IMR-90 (cell line): ENCODE measurements at regions not wholly inside any gene's neighbourhood (a gene's known extent, or its start where the extent isn't known, plus 50 kb on each side); places are given as distances from the start of the nearest gene placed in this dataset.

Experiments
- ATAC-seq: fragments of 200-7000 bp; cut with Tn5 transposase; 2 replicates; pipeline ENCODE4 v1.9.1; 2020; ENCODE audit warnings: low read depth, mild to moderate bottlenecking, moderate library complexity
- BruUV-seq: library from RNA; stranded (reverse); fragments of 400-500 nt; replicated peaks from 2 replicates; lab custom pipeline; 2021; lab: Mats Ljungman, UMichigan
- CTCF ChIA-PET: fragments of 300-600 bp; formaldehyde crosslinking; extraction: SDS; loops from one replicate; lab custom pipeline; 2021; ENCODE audit warnings: antibody characterized with exemption; lab: Yijun Ruan, JAX
- POLR2A ChIA-PET: fragments of 300-600 bp; sonication (Branson Sonifier 250); formaldehyde crosslinking; loops from one replicate; lab custom pipeline; 2022; ENCODE audit warnings: antibody characterized with exemption; ENCODE audit not compliant: unreplicated experiment; lab: Charles Lee
- DNase-seq: peaks from one replicate; pipeline ENCODE4 v3.0.0; 2013
- H2AFZ ChIP-seq: replicated peaks from 2 replicates; pipeline ENCODE3; 2013; ENCODE audit warnings: low read length, mild to moderate bottlenecking; ENCODE audit not compliant: poor library complexity
- H2AK5ac ChIP-seq: 2 replicates; pipeline ENCODE4 v1.6.1; 2013; ENCODE audit warnings: low read depth, low read length, inconsistent platforms
- H2AK9ac ChIP-seq: replicated peaks from 2 replicates; pipeline ENCODE3; 2013; ENCODE audit warnings: mild to moderate bottlenecking, low read depth, low read length, moderate library complexity; ENCODE audit not compliant: poor library complexity
- H2BK120ac ChIP-seq: 2 replicates; pipeline ENCODE4 v1.6.1; 2013; ENCODE audit warnings: low read depth, low read length, inconsistent platforms
- H2BK15ac ChIP-seq: 3 replicates; pipeline ENCODE4 v1.6.1; 2013; ENCODE audit warnings: low read depth, low read length, inconsistent platforms
- H2BK20ac ChIP-seq: 2 replicates; pipeline ENCODE4 v1.6.1; 2013; ENCODE audit warnings: low read depth, mild to moderate bottlenecking, inconsistent platforms, low read length, moderate library complexity
- H2BK5ac ChIP-seq: 2 replicates; pipeline ENCODE4 v1.6.1; 2013; ENCODE audit warnings: mild to moderate bottlenecking, low read depth, low read length, inconsistent platforms; ENCODE audit not compliant: poor library complexity, severe bottlenecking
- H3K14ac ChIP-seq: replicated peaks from 2 replicates; pipeline ENCODE4 v1.6.1; 2013; ENCODE audit warnings: low read depth, low read length, inconsistent platforms
- H3K18ac ChIP-seq: 2 replicates; pipeline ENCODE4 v1.6.1; 2013; ENCODE audit warnings: low read depth, low read length, control low read depth
- H3K23ac ChIP-seq: 2 replicates; pipeline ENCODE4 v1.6.1; 2013; ENCODE audit warnings: low read depth, low read length, inconsistent platforms
- H3K27ac ChIP-seq: 2 replicates; pipeline ENCODE4 v1.5.1; 2013; ENCODE audit warnings: mild to moderate bottlenecking, control low read depth, low read length; ENCODE audit not compliant: insufficient read depth
- H3K27me3 ChIP-seq: 2 replicates; pipeline ENCODE4 v1.6.1; 2013; ENCODE audit warnings: low read length; ENCODE audit not compliant: control insufficient read depth, insufficient read depth
- H3K36me3 ChIP-seq: 2 replicates; pipeline ENCODE4 v1.6.1; 2013; ENCODE audit warnings: low read length, mixed read lengths; ENCODE audit not compliant: control insufficient read depth, insufficient read depth
- H3K4ac ChIP-seq: 2 replicates; pipeline ENCODE4 v1.6.1; 2013; ENCODE audit warnings: low read depth, low read length, inconsistent platforms
- H3K4me1 ChIP-seq: 2 replicates; pipeline ENCODE4 v1.6.1; 2013; ENCODE audit warnings: low read length, mixed read lengths; ENCODE audit not compliant: control insufficient read depth, insufficient read depth
- H3K4me2 ChIP-seq: 2 replicates; pipeline ENCODE4 v1.6.1; 2013; ENCODE audit warnings: low read depth, mild to moderate bottlenecking, control low read depth, low read length, moderate library complexity
- H3K4me3 ChIP-seq: 2 replicates; pipeline ENCODE4 v1.5.1; 2013; ENCODE audit warnings: low read depth, mild to moderate bottlenecking, control low read depth, low read length, moderate library complexity; ENCODE audit not compliant: insufficient read depth
- H3K56ac ChIP-seq: 2 replicates; pipeline ENCODE4 v1.6.1; 2013; ENCODE audit warnings: low read length, inconsistent platforms; ENCODE audit not compliant: insufficient read depth; ENCODE audit errors: extremely low read depth
- H3K79me1 ChIP-seq, 2 experiments: 2 replicates each; pipeline ENCODE4 v1.6.1; 2013; ENCODE audit warnings: low read length in 2 of 2, inconsistent platforms in 1 of 2, low read depth in 1 of 2
- H3K9ac ChIP-seq: 2 replicates; pipeline ENCODE4 v1.6.1; 2013; ENCODE audit warnings: low read depth, low read length, control low read depth
- H3K9me1 ChIP-seq: 2 replicates; pipeline ENCODE4 v1.6.1; 2013; ENCODE audit warnings: low read length, inconsistent platforms; ENCODE audit not compliant: insufficient read depth
- H3K9me3 ChIP-seq: 2 replicates; pipeline ENCODE4 v1.6.1; 2013; ENCODE audit warnings: low read length; ENCODE audit not compliant: control insufficient read depth, insufficient read depth
- H4K20me1 ChIP-seq: 2 replicates; pipeline ENCODE4 v1.6.1; 2013; ENCODE audit warnings: low read length, inconsistent platforms; ENCODE audit not compliant: insufficient read depth
- H4K5ac ChIP-seq: 2 replicates; pipeline ENCODE4 v1.6.1; 2013; ENCODE audit warnings: mild to moderate bottlenecking, low read depth, low read length, control low read depth
- H4K8ac ChIP-seq, 2 experiments: 2 replicates each; pipeline ENCODE4 v1.6.1; 2013; ENCODE audit warnings: low read depth in 2 of 2, low read length in 2 of 2, control low read depth in 1 of 2, inconsistent platforms in 1 of 2
- H4K91ac ChIP-seq: 2 replicates; pipeline ENCODE4 v1.6.1; 2013; ENCODE audit warnings: low read depth, low read length, inconsistent platforms; ENCODE audit not compliant: insufficient read depth
- CEBPB ChIP-seq: IDR thresholded peaks from 2 replicates; pipeline ENCODE4 v1.6.1; 2012; ENCODE audit warnings: low read depth, low read length, improper control_type of control experiment
- ELK1 ChIP-seq: fragments of 150-350 bp; IDR thresholded peaks from 2 replicates; pipeline ENCODE4 v1.6.1; 2016; ENCODE audit warnings: low read depth, mild to moderate bottlenecking, low read length, moderate library complexity, borderline replicate concordance
- FOS ChIP-seq: fragments of 150-350 bp; IDR thresholded peaks from 2 replicates; pipeline ENCODE4 v1.6.1; 2016; ENCODE audit warnings: low read depth, low read length
- POLR2A ChIP-seq: IDR thresholded peaks from 2 replicates; pipeline ENCODE4 v1.6.1; 2012; ENCODE audit warnings: mild to moderate bottlenecking, low read depth, low read length
- RAD21 ChIP-seq: IDR thresholded peaks from 2 replicates; pipeline ENCODE4 v1.6.1; 2012; ENCODE audit warnings: low read length, improper control_type of control experiment
- USF2 ChIP-seq: fragments of 150-350 bp; IDR thresholded peaks from 2 replicates; pipeline ENCODE4 v1.6.1; 2017; ENCODE audit warnings: mild to moderate bottlenecking, antibody characterized with exemption, low read length, low read depth
- WGBS, 2 experiments: methylation state at CpG; one replicate each; pipeline versions ENCODE4 v1.1.5 to v1.1.7; 2013; ENCODE audit warnings: missing lambda C conversion rate in 2 of 2; ENCODE audit not compliant: insufficient read length in 1 of 2; ENCODE audit errors: extremely low coverage in 2 of 2; 5-methylcytosine and 5-hydroxymethylcytosine counted together
- dilution Hi-C: fragments of 300-500 bp; cut with HindIII; formaldehyde crosslinking; loops from one replicate; pipeline ENCODE4 v1.14.3; 2018; ENCODE audit warnings: low sequenced_read_pairs; ENCODE audit not compliant: unreplicated experiment
- in situ Hi-C: fragments of 300-500 bp; cut with MboI; formaldehyde crosslinking; loops from 3 replicates; pipeline ENCODE4 v1.14.3; 2019; ENCODE audit warnings: low sequenced_read_pairs, inconsistent platforms, mixed read lengths
- intact Hi-C: fragments of 100-400 bp; cut with micrococcal nuclease; formaldehyde crosslinking; loops from 2 replicates; pipeline ENCODE4 v1.10.0; 2022

- H3K27ac ChIP-seq = no peak overlapping the region
- peaks cover 15% of the 10 kb centered on the region for H3K4me1 ChIP-seq
- H3K27me3 ChIP-seq = no peaks in the 10 kb centered on the region
- ATAC-seq = no peak
- intact Hi-C loops (no loop called here), in situ Hi-C loops (no loop called here), dilution Hi-C loops (no loop called here)
- H2AFZ ChIP-seq = no peak overlapping the region
- WGBS, 2 experiments = 100% methylated on average over 3 of the region's 6 CpGs; no CpG with 5 or more reads in 1 of the 2 experiments
- no peaks in the 10 kb centered on the region for H3K9me3 ChIP-seq
- H3K4me3 ChIP-seq = no peak overlapping the region
- peak overlapping the region; percentile 21; the same call in 1 of the 2 replicates for H2BK120ac ChIP-seq
- no peaks in the 10 kb centered on the region for H3K36me3 ChIP-seq
- H3K56ac ChIP-seq = no peak overlapping the region
- no peaks in the 10 kb centered on the region for H3K79me1 ChIP-seq
- H3K23ac ChIP-seq = no peak overlapping the region
- H2AK9ac ChIP-seq = no peak overlapping the region
- peak overlapping the region; percentile 5 for H2BK20ac ChIP-seq
- H4K91ac ChIP-seq = no peak overlapping the region
- H2BK15ac ChIP-seq = 0 out of 3 replicates have a peak overlapping the region, but pooled peaks have one; percentile 13
- peak overlapping the region in 1 of 2 experiments; percentile 19; a peak in 1 of 4 replicates for H4K8ac ChIP-seq
- DNase-seq = no peak
- ChIA-PET CTCF (no interaction called here), POLR2A (no interaction called here)
- H4K5ac ChIP-seq = no peak overlapping the region
- no TSS peak for BruUV-seq
- H3K4me2 ChIP-seq = no peak overlapping the region
- peaks cover 6% of the 10 kb centered on the region for H3K9me1 ChIP-seq
- H2AK5ac ChIP-seq = peak overlapping the region; percentile 67
- no peak overlapping the region for H3K18ac ChIP-seq
- H3K4ac ChIP-seq = no peak overlapping the region
- TF ChIP-seq POLR2A (no peak), USF2 (no peak), CEBPB (no peak), ELK1 (no peak), RAD21 (no peak), FOS (no peak)
- H3K14ac ChIP-seq = no peak overlapping the region
- no peak overlapping the region for H2BK5ac ChIP-seq
- H3K9ac ChIP-seq = no peak overlapping the region
- no peaks in the 10 kb centered on the region for H4K20me1 ChIP-seq
These were observed 262.0 kb downstream of the FOXO1 start for GRCh38 chr13:40404407-40404806.
